ENCODE measurements at regions not wholly inside any gene's neighbourhood (a gene's known extent, or its start where the extent isn't known, plus 50 kb on each side); places are given as distances from the start of the nearest gene placed in this dataset.

DNA sequence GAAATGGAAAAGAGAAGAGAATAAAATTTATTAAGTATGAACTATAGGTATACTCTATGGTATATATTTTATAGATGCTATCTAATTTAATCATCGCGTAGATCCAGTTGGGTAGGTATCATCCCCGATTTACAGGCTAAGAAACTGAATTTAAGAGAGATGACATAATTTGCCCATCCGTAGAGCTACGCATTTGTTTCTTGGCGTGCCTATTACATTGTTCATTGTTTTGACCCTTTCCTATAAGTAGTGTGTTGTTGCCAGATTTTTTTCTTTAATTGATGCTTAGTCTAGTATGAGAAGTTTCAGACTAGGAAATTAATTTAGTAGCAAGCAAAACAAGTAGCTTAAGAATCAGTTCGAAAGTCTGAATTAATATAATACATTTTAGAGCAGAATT, 205.7 kb upstream of the NPSR1 start:
- Histone ChIP-seq H3K36me3 (no peaks in the 10 kb centered on the region), H3K4me3 (no peak overlapping the region), H3K4me1 (replicated peaks) (no peaks in the 10 kb centered on the region), H3K9me3 (no peaks in the 10 kb centered on the region), H3K27ac (no peak overlapping the region), H3K27me3 (replicated peaks; ENCODE audit: insufficient read depth) (no peaks in the 10 kb centered on the region)
- DNase-seq (ENCODE audit: low spot score): no peak
- no peak for TF ChIP-seq POLR2AphosphoS5 (IDR thresholded peaks at IDR 0.05)
- intact Hi-C loops (cut with DNase I): no loop called here
- WGBS: 88% methylated on average over 7 of the region's 7 CpGs

DNA sequence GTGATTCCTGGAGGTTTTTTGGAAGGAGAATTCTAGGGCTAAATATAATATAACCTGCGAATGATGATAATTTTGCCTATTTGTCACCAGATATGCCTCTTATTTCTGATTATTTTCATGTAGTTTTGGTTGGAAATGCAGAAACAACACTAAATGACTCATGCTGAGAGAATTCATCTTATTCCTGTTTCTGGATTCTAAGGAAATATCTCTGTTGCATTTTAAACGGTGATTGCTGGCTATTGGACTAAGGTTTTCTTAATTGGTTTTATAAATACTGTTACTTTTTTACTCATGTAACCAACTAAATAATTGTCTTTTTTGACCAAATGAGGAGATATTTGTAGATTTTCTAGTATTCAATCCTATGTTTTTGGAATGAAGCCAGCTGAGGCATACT, 204.9 kb upstream of the NPSR1 start:
- H3K4me3 ChIP-seq: no peak overlapping the region
- H3K9me3 ChIP-seq: no peaks in the 10 kb centered on the region
- H3K4me1 ChIP-seq (replicated peaks): no peaks in the 10 kb centered on the region
- no peaks in the 10 kb centered on the region for H3K27me3 ChIP-seq (replicated peaks; ENCODE audit: insufficient read depth)
- no peak overlapping the region for H3K27ac ChIP-seq
- no peak for TF ChIP-seq POLR2A (IDR thresholded peaks at IDR 0.05)
- TF ChIP-seq, protein P1, sequence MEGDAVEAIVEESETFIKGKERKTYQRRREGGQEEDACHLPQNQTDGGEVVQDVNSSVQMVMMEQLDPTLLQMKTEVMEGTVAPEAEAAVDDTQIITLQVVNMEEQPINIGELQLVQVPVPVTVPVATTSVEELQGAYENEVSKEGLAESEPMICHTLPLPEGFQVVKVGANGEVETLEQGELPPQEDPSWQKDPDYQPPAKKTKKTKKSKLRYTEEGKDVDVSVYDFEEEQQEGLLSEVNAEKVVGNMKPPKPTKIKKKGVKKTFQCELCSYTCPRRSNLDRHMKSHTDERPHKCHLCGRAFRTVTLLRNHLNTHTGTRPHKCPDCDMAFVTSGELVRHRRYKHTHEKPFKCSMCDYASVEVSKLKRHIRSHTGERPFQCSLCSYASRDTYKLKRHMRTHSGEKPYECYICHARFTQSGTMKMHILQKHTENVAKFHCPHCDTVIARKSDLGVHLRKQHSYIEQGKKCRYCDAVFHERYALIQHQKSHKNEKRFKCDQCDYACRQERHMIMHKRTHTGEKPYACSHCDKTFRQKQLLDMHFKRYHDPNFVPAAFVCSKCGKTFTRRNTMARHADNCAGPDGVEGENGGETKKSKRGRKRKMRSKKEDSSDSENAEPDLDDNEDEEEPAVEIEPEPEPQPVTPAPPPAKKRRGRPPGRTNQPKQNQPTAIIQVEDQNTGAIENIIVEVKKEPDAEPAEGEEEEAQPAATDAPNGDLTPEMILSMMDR (IDR thresholded peaks at IDR 0.05): no peak
- no peak for TF ChIP-seq POLR2AphosphoS5 (IDR thresholded peaks at IDR 0.05)
- H3K36me3 ChIP-seq: no peaks in the 10 kb centered on the region
- 81% methylated on average over 2 of the region's 2 CpGs for WGBS
- intact Hi-C loops (cut with DNase I): no loop called here
- DNase-seq (ENCODE audit: low spot score): no peak

DNA sequence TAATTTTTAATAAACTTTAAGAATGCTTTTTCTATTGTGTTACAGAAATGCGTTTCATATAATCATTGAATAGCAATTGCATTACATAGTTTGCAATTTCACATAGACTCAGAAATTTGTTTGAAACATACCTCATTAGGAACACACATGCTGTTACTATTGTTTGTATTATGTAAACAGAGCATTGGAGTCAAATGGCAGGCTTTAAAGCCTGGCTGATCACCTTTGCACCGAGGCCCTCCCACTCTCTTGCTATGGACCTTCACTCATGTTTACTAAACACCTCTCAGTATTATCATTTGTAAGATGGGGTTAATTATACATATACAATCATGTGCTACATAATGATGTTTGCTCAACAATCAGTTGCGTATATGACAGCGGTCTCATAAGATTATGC, 203.6 kb upstream of the NPSR1 start:
- intact Hi-C loops (cut with DNase I): no loop called here
- Histone ChIP-seq H3K36me3 (no peaks in the 10 kb centered on the region), H3K27me3 (replicated peaks; ENCODE audit: insufficient read depth) (no peaks in the 10 kb centered on the region), H3K27ac (no peak overlapping the region), H3K9me3 (no peaks in the 10 kb centered on the region), H3K4me3 (no peak overlapping the region), H3K4me1 (replicated peaks) (no peaks in the 10 kb centered on the region)
- TF ChIP-seq POLR2AphosphoS5 (IDR thresholded peaks at IDR 0.05): no peak
- no peak for TF ChIP-seq POLR2A (IDR thresholded peaks at IDR 0.05)
- WGBS: 69% methylated on average over 4 of the region's 4 CpGs
- DNase-seq (ENCODE audit: low spot score): no peak

DNA sequence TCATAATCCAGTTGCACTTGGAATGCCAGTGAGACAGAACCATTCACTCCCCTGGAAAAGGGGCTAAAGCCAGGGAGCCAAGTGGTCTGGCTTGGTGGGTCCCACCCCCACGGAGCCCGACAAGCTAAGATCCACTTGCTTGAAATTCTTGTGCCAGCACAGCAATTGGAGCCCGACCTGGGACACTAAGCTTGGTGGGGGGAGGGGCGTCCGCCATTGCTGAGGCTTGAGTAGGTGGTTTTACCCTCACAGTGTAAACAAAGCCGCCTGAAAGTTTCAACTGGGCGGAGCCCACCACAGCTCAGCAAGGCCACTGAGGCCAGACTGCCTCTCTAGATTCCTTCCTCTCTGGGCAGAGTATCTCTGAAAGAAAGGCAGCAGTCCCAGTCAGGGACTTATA, 200.7 kb upstream of the NPSR1 start:
- no peaks in the 10 kb centered on the region for H3K4me1 ChIP-seq (replicated peaks)
- H3K4me3 ChIP-seq: no peak overlapping the region
- H3K36me3 ChIP-seq: no peaks in the 10 kb centered on the region
- no peaks in the 10 kb centered on the region for H3K27me3 ChIP-seq (replicated peaks; ENCODE audit: insufficient read depth)
- H3K9me3 ChIP-seq: no peaks in the 10 kb centered on the region
- no peak for DNase-seq (ENCODE audit: low spot score)
- 76% methylated on average over 7 of the region's 7 CpGs for WGBS
- TF ChIP-seq POLR2A (IDR thresholded peaks at IDR 0.05) (no peak), POLR2AphosphoS5 (IDR thresholded peaks at IDR 0.05) (no peak)
- TF ChIP-seq, protein P1 (IDR thresholded peaks at IDR 0.05): no peak
- intact Hi-C loops (cut with DNase I): no loop called here
- H3K27ac ChIP-seq: no peak overlapping the region

DNA sequence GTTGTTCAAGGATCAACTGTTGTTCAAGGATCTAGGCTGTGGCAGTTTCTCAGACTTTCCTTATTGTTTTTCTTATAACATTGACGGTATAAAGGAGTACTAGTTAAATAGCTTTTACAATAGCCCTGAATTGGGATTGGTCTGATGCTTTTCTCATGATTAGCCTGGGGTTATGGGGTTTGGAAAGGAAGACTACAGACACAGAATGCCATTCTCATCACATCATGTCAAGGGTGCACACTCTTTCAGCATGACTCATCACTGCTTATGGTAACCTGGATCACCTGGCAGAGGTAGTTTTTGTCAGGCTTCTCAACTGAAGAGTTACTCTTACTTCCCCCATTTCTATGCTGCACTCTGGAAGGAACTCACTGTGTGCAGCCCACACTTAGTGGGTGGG, 194.2 kb upstream of the NPSR1 start:
- TF ChIP-seq POLR2A (IDR thresholded peaks at IDR 0.05) (no peak), POLR2AphosphoS5 (IDR thresholded peaks at IDR 0.05) (no peak)
- TF ChIP-seq, protein P1 (IDR thresholded peaks at IDR 0.05): no peak
- no peaks in the 10 kb centered on the region for H3K36me3 ChIP-seq
- intact Hi-C loops (cut with DNase I): no loop called here
- H3K9me3 ChIP-seq: no peaks in the 10 kb centered on the region
- 48% methylated on average over 1 of the region's 1 CpG for WGBS
- no peak overlapping the region for H3K4me3 ChIP-seq
- no peaks in the 10 kb centered on the region for H3K27me3 ChIP-seq (replicated peaks; ENCODE audit: insufficient read depth)
- DNase-seq (ENCODE audit: low spot score): no peak
- no peak overlapping the region for H3K27ac ChIP-seq
- H3K4me1 ChIP-seq (replicated peaks): no peaks in the 10 kb centered on the region

DNA sequence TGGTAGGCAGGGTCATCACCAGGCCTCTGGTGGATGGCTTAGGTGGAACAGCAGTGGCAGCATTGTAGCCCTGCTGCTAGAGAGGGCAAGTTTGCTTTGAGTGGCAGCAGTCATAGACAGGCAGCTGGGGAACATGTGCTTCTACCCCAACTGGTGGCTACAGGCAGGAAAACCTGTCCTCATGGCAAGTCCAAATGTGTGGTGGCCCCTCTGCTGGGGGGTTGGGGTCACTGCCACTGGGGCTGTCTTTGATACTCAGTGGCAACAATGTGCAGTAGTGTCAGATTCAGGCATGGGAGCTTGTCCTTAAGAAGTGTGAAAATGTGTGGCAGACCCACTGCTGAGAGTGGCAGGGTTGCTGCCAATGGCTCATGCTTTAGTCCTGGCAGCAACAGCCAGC, 186.2 kb upstream of the NPSR1 start:
- intact Hi-C loops (cut with DNase I): no loop called here

More for the DNA sequence above, 186.2 kb upstream of the NPSR1 start:
- TF ChIP-seq POLR2A (IDR thresholded peaks at IDR 0.05) (no peak), POLR2AphosphoS5 (IDR thresholded peaks at IDR 0.05) (no peak)
- TF ChIP-seq, protein P1 (IDR thresholded peaks at IDR 0.05): no peak
- DNase-seq (ENCODE audit: low spot score): no peak
- no peaks in the 10 kb centered on the region for H3K4me1 ChIP-seq (replicated peaks)
- H3K27me3 ChIP-seq (replicated peaks; ENCODE audit: insufficient read depth): no peaks in the 10 kb centered on the region
- H3K4me3 ChIP-seq: no peak overlapping the region
- no peak overlapping the region for H3K27ac ChIP-seq
- no peaks in the 10 kb centered on the region for H3K36me3 ChIP-seq
- H3K9me3 ChIP-seq: no peaks in the 10 kb centered on the region

All from prostate gland (tissue), 2 donors.